Parathyroid adenoma (tissue), 2 donors: ENCODE measurements at regions not wholly inside any gene's neighbourhood (a gene's known extent, or its start where the extent isn't known, plus 50 kb on each side); places are given as distances from the start of the nearest gene placed in this dataset.

Source experiments
- H2AFZ ChIP-seq: fragments of 300-600 bp; sonication (generic); one replicate; pipeline ENCODE4 v1.7.0; 2017; ENCODE audit warnings: antibody characterized with exemption, mild to moderate bottlenecking
- H3K27ac ChIP-seq: fragments of 300-600 bp; sonication (generic); one replicate; pipeline ENCODE4 v1.7.0; 2017
- H3K27me3 ChIP-seq: fragments of 300-600 bp; sonication (generic); one replicate; pipeline ENCODE4 v1.7.0; 2017; ENCODE audit warnings: low read length; ENCODE audit not compliant: control insufficient read depth, insufficient read depth
- H3K36me3 ChIP-seq: fragments of 300-600 bp; sonication (generic); one replicate; pipeline ENCODE4 v1.7.0; 2017; ENCODE audit warnings: low read length; ENCODE audit not compliant: control insufficient read depth, insufficient read depth
- H3K4me1 ChIP-seq: fragments of 300-600 bp; sonication (generic); one replicate; pipeline ENCODE4 v1.7.0; 2017; ENCODE audit warnings: control low read depth
- H3K4me2 ChIP-seq: fragments of 300-600 bp; sonication (generic); one replicate; pipeline ENCODE4 v1.7.0; 2017; ENCODE audit warnings: low read length
- H3K4me3 ChIP-seq: fragments of 300-600 bp; sonication (generic); one replicate; pipeline ENCODE4 v1.7.0; 2017; ENCODE audit warnings: low read depth, low read length
- H3K79me2 ChIP-seq: fragments of 300-600 bp; sonication (generic); one replicate; pipeline ENCODE4 v1.7.0; 2017; ENCODE audit warnings: control low read depth
- H3K9ac ChIP-seq: fragments of 300-600 bp; sonication (generic); one replicate; pipeline ENCODE4 v1.7.0; 2017; ENCODE audit warnings: mild to moderate bottlenecking
- H3K9me3 ChIP-seq: fragments of 300-600 bp; sonication (generic); one replicate; pipeline ENCODE4 v1.7.0; 2017; ENCODE audit warnings: low read length; ENCODE audit not compliant: control insufficient read depth
- TF ChIP-seq, protein P1 (sequence below): fragments of 300-600 bp; sonication (generic); IDR thresholded peaks from one replicate; pipeline ENCODE4 v1.7.0; 2017; ENCODE audit warnings: antibody characterized with exemption, mild to moderate bottlenecking
- donor health status: primary hyperparathyroidism.

DNA sequence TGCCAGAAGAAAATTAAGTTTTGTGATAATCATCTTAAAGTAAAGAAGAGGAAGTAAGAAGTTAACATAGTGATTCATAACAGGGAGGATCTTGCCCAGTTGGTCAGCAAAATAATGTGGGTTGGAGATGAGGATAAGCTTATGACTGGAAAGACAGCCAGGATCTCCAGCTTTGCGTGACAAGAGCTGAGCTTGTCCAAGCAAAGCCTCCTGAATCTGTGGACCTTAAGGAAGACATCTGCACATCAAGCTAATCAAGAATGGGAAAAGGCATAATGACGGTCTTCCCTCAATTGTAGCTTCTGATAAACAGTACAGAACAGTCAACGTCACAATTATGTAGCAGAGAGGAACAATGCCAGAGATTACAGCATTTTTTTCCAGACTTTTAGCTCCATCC, 744.7 kb upstream of the GOT2 start:
- H3K79me2 ChIP-seq, result no peaks in the 10 kb centered on the region
- TF ChIP-seq, protein P1, sequence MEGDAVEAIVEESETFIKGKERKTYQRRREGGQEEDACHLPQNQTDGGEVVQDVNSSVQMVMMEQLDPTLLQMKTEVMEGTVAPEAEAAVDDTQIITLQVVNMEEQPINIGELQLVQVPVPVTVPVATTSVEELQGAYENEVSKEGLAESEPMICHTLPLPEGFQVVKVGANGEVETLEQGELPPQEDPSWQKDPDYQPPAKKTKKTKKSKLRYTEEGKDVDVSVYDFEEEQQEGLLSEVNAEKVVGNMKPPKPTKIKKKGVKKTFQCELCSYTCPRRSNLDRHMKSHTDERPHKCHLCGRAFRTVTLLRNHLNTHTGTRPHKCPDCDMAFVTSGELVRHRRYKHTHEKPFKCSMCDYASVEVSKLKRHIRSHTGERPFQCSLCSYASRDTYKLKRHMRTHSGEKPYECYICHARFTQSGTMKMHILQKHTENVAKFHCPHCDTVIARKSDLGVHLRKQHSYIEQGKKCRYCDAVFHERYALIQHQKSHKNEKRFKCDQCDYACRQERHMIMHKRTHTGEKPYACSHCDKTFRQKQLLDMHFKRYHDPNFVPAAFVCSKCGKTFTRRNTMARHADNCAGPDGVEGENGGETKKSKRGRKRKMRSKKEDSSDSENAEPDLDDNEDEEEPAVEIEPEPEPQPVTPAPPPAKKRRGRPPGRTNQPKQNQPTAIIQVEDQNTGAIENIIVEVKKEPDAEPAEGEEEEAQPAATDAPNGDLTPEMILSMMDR, result no peak
- no peaks in the 10 kb centered on the region for H3K27me3 ChIP-seq
- no peak overlapping the region for H3K27ac ChIP-seq
- H3K36me3 ChIP-seq, result no peaks in the 10 kb centered on the region
- no peak overlapping the region for H3K4me3 ChIP-seq
- no peaks in the 10 kb centered on the region for H3K4me1 ChIP-seq
- H2AFZ ChIP-seq, result no peak overlapping the region
- H3K9me3 ChIP-seq, result no peaks in the 10 kb centered on the region
- no peak overlapping the region for H3K4me2 ChIP-seq
- H3K9ac ChIP-seq, result no peak overlapping the region

- H3K4me2 ChIP-seq, result no peak overlapping the region
- no peaks in the 10 kb centered on the region for H3K4me1 ChIP-seq
- TF ChIP-seq, protein P1, result no peak
- H3K36me3 ChIP-seq, result no peaks in the 10 kb centered on the region
- H3K27ac ChIP-seq, result no peak overlapping the region
- no peak overlapping the region for H2AFZ ChIP-seq
- H3K4me3 ChIP-seq, result no peak overlapping the region
- no peaks in the 10 kb centered on the region for H3K79me2 ChIP-seq
- H3K27me3 ChIP-seq, result no peaks in the 10 kb centered on the region
- no peak overlapping the region for H3K9ac ChIP-seq
- no peaks in the 10 kb centered on the region for H3K9me3 ChIP-seq
Observed at GRCh38 chr16:59470556-59470955, 736.4 kb upstream of the GOT2 start.

GRCh38 chr16:59469266-59469665, 735.1 kb upstream of the GOT2 start:
- Histone ChIP-seq H3K79me2 (no peaks in the 10 kb centered on the region), H3K4me3 (no peak overlapping the region), H3K27me3 (no peaks in the 10 kb centered on the region), H3K4me1 (no peaks in the 10 kb centered on the region), H3K9ac (no peak overlapping the region), H3K4me2 (no peak overlapping the region), H3K9me3 (no peaks in the 10 kb centered on the region), H3K27ac (no peak overlapping the region), H3K36me3 (no peaks in the 10 kb centered on the region), H2AFZ (no peak overlapping the region)
- TF ChIP-seq, protein P1, result no peak

GRCh38 chr16:59463776-59464175, 729.7 kb upstream of the GOT2 start:
- no peaks in the 10 kb centered on the region for H3K36me3 ChIP-seq
- H3K9ac ChIP-seq, result no peak overlapping the region
- H3K4me3 ChIP-seq, result no peak overlapping the region
- no peaks in the 10 kb centered on the region for H3K9me3 ChIP-seq
- no peaks in the 10 kb centered on the region for H3K27me3 ChIP-seq
- no peaks in the 10 kb centered on the region for H3K4me1 ChIP-seq
- TF ChIP-seq, protein P1, result no peak
- no peaks in the 10 kb centered on the region for H3K79me2 ChIP-seq
- H3K4me2 ChIP-seq, result no peak overlapping the region
- no peak overlapping the region for H2AFZ ChIP-seq
- H3K27ac ChIP-seq, result no peak overlapping the region

- Histone ChIP-seq H3K4me1 (no peaks in the 10 kb centered on the region), H3K9me3 (no peaks in the 10 kb centered on the region), H3K9ac (no peak overlapping the region), H3K27me3 (no peaks in the 10 kb centered on the region), H3K4me3 (no peak overlapping the region), H3K79me2 (no peaks in the 10 kb centered on the region), H2AFZ (no peak overlapping the region), H3K4me2 (no peak overlapping the region), H3K36me3 (no peaks in the 10 kb centered on the region), H3K27ac (no peak overlapping the region)
- TF ChIP-seq, protein P1, result no peak
Observed at GRCh38 chr16:59459806-59460205, 725.7 kb upstream of the GOT2 start.
